ENCODE measurements at regions not wholly inside any gene's neighbourhood (a gene's known extent, or its start where the extent isn't known, plus 50 kb on each side); places are given as distances from the start of the nearest gene placed in this dataset.

DNA sequence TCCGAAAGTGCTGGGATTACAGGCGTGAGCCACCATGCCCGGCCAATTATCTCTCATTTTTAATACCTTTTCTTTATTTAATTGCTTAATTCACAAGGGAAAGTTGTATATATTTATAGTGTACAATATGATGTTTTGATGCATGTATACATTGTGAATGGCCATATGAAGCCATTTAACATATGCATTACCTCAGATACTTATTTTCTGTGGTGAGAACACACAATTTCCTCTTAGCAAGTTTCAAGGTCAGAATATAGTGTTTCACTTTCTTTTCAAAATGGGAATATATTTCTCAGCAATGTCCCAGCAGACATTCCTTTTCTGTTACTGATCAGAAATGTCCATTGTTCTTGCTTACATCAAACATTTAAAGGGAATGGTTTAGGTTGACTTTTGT is 1596.3 kb downstream of the MAT2B start:
- no peak for DNase-seq (ENCODE audit: low read depth)

DNA sequence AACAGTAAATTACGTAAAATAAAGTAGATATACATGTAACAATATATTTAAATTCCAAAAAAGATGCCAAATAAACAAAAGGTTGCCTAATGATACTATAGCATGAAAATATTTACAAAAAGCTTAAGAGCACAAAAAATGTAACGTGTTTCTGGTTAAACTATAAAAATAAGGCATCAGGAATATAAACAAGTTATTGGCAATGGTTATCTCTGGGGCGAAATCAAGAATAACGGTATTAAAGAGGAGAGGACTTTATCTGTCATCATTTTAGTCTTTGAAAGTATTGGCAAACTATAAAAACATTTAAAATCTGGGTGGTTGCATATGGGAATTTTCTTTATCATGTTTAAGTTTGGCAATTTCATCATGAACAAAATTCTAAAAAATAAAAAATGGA is 1599.2 kb downstream of the MAT2B start:
- DNase-seq (ENCODE audit: low read depth) = no peak

DNA sequence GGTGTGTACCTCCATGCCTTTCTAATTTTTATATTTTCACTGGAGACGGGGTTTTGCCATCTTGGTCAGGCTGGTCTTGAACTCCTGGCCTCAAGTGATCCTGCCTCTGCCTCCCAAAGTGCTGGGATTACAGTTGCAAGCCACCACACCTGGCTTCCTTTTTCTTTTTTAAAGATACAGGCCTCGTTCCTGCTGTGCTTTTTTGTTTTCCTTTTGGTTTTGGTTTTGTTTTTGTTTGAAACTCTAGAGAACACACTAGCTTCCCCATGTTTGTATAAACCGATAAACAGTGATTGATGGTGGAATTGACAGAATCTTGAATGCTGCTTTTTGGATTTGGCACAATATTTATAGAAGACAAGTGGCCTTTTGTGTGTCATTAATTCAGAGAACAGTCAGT is 1603.4 kb downstream of the MAT2B start:
- no peak for DNase-seq (ENCODE audit: low read depth)

DNA sequence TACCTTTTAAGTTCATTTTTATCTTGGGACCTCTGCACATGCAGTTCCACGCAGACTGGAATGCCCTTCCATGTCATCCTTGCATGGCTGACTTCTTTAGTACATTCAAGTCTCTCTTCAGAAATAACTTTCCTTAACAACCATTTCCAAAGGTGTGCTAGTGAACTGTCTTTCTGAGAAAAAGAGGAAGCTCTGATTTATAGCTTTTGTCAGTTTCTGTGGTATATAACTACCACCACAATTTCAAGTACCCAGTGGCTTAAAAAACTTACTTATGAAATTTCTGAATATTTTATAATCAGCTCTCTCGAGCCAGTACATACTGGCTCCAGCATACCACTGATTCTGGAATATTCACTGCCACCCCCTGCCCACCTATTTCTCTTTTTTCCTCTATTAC is 1613.8 kb downstream of the MAT2B start:
- no peak for DNase-seq (ENCODE audit: low read depth)

DNA sequence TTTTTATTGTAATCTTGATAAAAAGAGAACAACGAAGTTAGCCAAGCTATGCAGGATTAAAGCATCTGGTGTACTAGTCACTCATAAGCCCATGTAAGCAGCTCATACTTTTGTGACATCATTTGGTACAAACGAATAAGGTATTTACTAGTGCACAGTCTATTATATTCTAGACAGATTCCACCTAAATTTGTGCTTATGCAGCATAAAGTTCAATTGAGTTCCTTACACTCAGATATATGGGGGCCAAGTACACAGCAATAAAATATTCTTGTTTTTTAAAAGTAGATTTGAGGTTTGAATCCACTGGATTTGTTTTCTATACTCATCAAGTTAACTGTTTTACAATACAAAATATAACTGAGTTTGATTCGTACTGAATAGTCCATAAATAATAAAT is 1621.2 kb downstream of the MAT2B start:
- no peak for DNase-seq (ENCODE audit: low read depth)

DNA sequence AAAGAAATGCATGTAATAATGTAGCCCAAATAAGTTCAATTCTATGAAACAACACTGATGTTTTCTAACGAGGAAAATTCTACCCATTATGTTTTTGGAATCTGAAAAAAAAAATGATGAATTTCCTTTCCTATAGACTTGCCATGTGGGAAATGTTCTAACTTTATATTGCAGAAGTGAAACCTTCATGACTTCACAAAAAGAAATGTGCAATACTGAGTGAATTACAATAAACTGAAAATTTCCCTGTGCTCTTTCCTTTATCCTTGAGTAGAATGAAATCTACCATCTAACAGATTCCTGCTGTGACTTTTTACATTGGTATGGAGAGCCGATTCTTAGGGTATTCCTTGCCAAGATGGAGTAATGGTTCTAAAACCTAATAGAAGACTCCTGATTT is 1622.5 kb downstream of the MAT2B start:
- no peak for DNase-seq (ENCODE audit: low read depth)

DNA sequence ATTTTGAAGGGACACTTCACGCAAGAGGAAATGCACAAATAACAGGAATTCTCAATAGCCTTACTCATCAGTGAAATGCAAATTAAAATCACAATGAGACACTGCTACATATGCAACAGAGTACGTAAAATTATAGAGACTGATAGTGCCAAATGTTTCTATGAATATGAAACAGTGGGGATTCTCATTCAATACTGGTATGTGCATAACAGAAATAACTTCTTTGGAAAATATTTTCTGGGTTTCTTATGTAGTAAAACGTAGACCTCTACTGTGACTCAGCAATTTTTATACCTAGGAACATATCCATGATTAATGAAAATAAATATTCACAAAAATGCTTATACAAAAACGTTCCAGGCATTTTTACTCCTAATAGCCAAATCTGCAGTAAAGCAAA is 1625.2 kb downstream of the MAT2B start:
- no peak for DNase-seq (ENCODE audit: low read depth)

DNA sequence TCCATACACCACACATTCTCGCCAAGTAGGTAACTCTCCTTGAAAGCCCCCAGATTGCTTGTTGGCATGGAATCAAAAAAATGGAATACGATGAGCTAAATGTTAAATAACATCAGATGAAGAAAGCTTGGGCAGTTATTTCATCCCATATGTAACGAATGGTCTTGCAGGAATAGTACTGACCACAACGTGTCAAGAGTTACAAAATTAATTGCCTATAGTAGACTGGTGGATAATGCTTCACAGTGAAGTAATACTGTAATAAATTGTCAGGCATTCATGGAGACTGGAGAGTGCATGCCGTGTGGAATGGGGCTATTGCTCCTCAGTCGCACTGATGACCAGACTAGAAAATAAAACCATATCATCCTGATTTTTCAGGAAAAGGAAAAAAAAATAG is 1628.7 kb downstream of the MAT2B start:
- DNase-seq (ENCODE audit: low read depth) = no peak

DNA sequence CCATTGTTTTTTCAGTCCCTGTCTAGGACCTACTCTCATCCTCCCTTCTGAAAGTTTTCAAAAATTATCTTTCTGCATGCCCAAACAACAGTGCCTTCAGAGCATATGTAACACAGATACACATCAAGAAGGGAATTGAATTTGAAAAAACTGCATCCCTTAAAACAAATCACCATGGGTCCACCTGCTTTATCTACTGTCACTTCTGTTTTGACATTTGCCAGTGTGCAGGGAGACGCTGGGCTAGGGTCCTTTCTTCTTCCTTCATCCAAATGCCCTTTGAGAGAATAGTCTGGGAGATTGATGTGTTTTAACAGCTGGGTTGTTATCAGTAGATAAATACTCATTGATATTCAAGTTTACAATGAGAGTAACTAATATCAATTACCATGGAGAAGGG is 1630.1 kb downstream of the MAT2B start:
- DNase-seq (ENCODE audit: low read depth) = no peak

DNA sequence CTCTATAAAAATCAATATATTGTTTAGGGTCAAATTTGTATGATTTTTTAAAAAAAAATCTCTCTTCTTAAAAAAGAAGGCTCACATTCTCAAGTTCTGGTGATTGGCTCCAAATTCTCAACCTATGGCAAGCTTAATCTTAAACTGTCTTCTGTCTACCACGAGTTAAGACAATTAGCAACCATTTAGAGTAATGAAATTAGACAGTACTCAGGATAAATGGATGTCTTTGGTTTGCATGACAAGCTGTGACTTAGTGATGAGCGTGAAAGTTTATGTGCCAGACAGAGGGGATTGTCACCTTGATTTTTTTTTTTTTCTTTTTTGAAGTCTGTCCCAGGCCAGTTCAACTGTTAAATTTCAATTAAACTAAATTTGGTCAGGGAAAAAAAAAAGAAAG is 1632.3 kb downstream of the MAT2B start:
- DNase-seq (ENCODE audit: low read depth) = no peak

DNA sequence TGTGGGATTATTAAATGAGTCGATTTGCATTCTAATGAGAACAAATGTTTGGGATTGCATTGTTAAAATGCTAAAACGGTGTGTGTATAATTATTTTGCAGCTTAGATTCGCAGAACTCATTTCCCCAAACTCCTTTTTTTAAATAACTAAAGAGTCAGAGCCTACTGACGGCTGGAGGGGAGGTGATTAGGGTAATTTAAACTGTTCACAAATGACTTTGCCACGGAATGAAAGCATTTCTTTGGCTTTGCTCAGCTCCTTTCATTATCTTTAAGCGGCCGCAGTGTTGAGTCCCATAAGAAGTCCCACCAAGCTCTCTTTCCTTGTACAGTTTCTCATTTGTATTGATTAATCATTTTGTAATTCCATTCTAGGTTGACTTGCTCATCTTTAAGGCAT is 1632.8 kb downstream of the MAT2B start:
- no peak for DNase-seq (ENCODE audit: low read depth)

DNA sequence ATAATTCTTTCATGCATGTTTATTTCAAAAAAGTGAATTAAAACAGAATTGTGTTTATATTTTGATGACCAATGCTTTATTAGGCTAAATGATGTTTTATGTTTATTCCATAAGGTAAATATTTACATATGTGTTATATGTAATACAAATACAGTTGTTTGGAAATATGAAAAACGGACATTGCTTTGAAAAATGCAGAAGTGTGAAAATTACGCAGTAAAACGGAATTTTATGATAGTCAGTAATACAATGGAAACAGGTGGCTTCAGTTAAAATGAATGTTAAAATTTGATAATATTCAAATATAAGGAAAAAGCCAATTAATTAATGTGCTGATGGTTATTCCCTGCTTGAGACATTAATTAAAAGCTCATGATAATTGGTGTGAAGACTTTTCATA is 1633.8 kb downstream of the MAT2B start:
- no peak for DNase-seq (ENCODE audit: low read depth)

DNA sequence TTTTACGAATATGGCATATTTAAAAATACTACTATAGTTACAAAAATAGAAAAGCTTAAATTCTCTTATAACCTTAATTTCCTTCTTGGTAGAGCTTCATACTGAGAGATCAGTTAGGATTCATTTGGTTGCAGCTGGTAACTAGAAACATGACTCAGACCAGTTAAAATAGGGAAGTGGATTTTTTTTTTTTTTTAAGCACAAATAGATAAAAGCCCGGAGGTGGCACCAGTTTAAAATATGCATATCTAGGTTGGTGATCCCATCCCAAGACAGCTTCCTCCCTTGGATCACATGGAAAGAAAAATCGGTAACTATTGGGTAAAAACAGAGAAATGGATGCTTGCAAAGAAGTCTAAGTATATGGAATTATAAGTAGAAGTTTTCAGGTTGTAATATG is 1634.3 kb downstream of the MAT2B start:
- no peak for DNase-seq (ENCODE audit: low read depth)

DNA sequence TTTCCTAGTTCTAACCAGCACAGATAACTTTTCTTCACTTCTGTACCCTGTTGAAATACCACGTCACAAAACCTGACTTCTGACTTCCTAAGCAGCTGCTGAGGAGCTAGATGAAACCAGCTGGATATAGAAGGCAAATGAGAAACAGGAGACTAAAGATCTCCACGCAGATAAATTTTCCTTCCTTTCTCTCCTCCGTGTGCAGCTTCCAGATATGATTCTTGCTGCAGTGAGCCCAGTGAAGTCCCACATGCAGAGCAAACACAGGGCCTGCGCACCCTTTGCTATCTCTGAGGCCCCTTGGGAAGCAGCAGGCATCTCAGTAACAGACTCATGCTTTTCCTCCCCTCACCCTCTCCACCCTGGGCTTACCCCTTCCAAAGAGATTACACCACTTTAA is 1638.3 kb downstream of the MAT2B start:
- DNase-seq (ENCODE audit: low read depth) = no peak

DNA sequence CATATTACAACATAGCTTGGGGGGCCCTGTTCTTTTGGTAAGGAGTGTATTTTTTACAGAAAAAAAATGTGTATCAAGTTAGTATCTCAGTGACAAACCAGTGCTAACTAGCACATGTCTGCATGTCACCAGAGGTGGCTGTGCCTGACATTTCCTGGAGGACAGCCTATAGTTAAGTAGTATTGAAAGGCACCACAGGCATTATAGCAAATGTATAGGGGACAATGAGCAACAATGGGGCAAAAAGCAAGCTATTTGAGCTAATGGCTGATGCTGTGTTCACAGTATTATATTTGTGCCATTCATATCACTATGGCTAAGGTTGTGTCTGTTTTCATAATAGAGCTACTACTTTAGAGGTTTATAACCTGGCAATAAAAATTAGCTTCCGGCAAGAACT is 1644.0 kb downstream of the MAT2B start:
- DNase-seq (ENCODE audit: low read depth) = no peak

DNA sequence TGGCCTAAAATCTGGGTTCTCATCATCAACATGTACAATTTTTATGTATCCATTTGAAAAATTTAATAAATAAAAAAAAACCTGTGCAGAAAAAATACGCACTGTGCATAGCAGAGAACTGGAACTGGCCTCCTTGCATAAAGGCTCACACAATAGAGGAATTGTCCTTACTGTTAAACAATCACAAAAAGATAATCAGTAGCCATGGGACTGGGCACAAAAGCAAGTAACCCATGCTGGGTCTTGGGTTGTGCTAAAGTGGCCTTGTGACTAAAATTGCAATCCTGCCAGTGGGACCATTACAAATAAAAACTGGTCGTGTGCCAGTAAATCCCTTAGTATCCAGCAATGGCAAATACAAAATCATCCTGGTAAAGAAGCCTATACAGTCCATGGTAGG is 1646.6 kb downstream of the MAT2B start:
- DNase-seq (ENCODE audit: low read depth) = no peak

DNA sequence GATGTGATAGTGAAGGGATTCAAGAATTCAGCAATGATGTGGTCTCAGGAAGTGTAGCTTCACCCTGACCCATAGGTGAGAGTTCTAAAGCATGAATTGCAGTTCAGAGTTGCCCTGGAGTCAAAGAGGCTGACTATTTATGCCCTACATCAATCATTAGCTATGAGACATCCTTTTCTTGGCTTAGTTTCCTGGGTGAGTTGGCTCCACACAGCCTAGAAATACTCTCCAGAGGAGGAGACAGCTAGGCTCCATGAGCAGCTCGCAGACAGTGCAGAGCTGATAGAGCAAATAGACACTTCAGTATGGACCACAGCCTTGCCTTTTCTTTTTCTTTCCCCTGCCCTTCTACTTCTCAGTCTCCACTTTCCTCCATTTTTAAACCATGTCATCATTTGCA is 1651.8 kb downstream of the MAT2B start:
- DNase-seq (ENCODE audit: low read depth) = no peak

DNA sequence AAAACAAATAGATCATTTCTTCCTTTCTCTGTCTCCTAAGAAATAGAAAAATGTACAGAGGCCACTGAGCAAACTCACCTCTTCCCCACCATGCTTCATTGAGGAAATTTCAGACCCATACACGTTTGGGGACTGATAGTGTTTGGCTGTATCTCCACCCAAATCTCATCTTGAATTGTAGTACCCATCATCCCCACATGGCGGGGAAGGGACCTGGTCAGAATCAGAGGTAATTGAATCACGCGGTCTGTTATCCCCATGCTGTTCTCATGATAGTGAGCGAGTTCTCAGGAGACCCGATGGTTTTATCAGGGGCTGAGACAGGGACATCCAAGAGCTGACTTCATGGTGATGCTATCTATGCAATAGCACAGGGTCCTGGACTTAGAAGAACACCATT is 1655.8 kb downstream of the MAT2B start:
- no peak for DNase-seq (ENCODE audit: low read depth)

DNA sequence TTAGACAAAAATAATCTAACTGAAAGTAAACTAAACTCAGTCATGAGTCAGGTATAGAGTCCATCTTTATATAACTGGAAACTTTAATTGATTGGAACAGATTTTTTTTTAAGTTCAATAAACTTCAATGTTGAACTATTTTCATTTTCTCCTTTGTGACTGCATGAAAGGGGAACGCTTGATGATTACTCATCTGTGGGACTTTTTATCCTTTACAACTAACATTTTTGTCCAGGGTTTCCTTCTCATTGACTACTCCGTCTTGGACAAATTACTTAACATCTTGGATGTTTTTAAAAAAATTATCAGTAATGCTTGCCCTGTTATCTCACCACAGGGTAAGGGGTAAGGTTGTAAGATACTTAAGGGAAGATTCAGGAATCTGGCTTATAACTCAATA is 1658.4 kb downstream of the MAT2B start:
- DNase-seq (ENCODE audit: low read depth) = no peak

DNA sequence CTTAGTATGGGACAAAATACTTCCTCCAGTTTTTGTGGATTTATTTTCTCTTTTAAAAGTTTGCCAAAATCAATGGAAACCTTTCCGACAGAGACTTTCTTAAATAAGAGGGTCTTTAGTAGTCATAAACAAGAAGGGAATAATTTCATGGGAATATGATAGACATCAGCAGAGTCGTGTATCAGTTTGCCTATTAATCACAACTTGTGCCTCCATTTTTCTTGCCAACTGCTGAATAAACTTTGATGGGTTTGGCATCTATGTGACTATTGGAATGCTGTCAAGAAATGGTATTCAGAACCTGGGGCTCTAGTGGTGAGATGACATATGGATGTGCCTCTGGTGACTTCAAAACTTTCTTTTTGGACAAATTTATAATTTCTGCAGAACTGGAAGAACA is 1668.2 kb downstream of the MAT2B start:
- no peak for DNase-seq (ENCODE audit: low read depth)

DNA sequence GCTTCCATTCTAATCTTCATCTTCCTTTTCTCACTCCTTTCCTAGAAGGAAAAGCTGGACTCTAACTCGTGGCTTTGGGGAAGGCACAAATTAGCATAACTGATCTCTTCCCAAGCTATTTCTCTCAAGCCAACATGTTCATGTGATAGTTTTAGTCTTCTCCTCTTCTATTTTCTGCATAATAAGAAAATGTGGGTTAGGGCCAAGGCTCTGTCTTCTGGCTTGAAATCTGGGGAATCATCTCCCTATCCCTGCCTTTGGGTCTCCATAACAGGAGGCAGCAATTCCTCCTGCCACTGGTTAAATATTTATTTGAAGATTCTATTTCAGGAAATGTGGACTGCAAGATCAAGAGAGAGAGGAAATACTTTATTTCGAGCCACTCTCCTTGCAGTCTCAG is 1669.6 kb downstream of the MAT2B start:
- DNase-seq (ENCODE audit: low read depth) = no peak

DNA sequence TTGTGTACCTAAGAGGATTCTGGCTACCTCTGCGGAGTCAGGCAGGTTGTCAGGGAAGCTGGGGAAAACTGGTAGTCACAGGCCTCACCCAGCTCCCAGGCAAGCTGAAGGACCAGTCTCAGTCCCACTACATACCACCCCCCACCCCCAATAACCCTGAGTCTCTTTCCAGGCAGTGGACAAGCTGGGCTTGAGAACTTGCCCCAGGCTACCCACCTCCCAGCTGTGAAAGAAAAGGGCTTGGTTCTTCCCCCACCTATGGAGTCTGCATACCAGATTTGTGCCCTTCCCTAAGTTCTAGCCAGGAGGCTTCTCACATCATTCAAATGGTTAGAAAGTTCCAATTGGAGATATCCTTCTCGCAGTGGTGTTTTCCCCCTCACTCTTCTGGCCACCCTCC is 1678.8 kb downstream of the MAT2B start:
- no peak for DNase-seq (ENCODE audit: low read depth)

DNA sequence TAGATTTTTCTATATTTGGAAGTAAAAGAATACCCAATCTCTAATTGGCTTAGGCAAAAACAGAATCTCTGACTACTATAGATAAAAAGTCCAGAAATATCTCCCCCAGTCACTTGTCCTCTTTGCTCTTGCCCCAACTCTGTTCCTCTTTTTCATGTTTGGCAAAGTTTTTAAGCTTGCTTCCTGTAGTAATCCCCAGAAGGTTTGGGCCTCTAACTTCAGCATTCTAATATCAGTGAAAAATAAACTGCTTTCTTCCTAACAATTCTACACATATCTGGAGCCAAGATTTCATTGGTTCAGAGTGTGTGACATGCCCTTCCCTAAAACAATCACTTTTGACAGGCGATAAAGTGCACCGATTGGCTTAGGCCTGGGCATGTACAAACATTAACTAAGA is 1680.3 kb downstream of the MAT2B start:
- no peak for DNase-seq (ENCODE audit: low read depth)

DNA sequence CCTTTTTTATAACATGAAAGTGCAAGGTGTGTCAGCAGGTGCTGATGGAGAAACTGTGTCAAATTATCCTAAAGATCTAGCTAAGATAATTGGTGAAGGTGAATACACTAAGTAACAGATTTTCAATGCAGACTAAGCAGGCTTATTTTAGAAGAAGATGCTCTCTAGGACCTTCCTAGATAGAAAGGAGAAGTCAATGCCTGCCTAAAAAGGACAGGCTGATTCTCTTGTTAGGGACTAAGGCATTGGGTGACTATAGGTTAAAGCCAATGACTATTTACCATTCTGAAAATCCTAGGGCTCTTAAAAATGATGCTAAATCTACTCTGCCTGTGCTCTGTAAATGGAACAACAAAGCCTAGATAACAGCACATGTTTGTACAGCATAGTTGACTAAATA is 1682.4 kb downstream of the MAT2B start:
- no peak for DNase-seq (ENCODE audit: low read depth)

DNA sequence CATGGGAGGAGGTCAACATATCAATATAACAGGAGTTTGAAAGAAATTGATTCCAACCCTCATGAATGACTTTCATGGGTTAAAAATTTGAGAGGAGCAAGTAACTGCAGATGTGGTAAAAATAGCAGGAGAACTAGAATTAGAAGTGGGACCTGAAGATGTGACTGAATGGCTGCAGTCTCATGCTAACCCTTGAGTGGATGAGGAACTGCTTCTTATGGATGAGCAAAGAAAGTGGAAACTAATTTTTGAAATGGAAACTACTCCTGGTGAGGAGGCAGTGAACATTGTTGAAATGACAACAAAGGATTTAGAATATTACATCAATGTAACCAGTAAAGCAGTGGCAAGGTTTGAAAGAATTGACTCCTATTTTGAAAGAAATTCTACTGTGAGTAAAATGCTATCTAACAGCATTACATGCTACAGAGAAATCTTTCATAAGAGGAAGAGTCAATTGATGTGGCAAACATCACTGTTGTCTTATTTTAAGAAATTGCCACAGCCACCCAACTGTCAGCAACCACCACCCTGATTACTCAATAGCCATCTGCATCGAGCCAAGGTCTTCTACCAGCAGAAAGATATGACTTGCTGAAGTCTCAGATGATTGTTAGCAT is 1683.2 kb downstream of the MAT2B start:
- DNase-seq (ENCODE audit: low read depth) = no peak
